ENCODE measurements at regions not wholly inside any gene's neighbourhood (a gene's known extent, or its start where the extent isn't known, plus 50 kb on each side); places are given as distances from the start of the nearest gene placed in this dataset.

DNA sequence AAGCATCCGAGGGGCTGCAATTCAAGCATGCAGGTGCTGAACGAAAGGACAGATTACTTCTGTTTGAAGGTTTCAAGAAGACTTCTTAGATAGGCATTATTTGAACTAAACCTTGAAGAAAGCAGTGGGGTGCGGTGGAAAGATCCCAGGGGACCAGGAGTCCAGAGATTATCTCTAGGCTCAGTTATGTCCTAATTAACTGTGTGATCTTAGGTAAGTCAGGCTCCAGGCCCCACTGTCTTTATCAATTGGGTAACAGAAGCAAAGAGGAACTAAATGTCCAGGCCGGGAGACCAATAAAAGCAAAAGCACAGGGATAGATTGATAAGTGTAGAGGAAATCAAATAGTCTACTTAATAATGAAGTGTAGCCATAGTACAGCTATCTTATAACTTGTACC, 72.9 kb upstream of the CDC42BPA start:
- DNase-seq (ENCODE audit: insufficient read length, low spot score) (no peak), FAIRE-seq (no peak)

DNA sequence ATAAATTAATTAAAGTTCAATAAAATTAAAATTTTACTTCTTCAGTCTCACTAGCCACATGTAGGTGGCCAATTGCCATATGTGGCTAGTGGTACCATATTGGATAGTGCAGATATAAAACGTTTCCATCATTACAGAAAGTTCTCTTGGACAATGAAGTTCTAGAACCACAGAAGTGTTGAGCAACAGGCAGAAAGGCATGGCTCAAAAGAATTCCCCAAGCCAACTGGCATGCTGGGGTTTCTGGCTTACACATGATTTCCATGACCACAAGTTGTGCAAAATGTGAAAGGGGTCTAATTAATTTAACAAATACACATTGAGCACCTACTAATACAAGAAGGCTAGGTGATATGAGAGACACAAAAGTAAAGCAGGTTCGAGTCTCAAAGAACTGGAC, 72.2 kb upstream of the CDC42BPA start:
- TF ChIP-seq POLR2A (IDR thresholded peaks at IDR 0.05; ENCODE audit: low read depth, low read length) = no peak
- no peak for FAIRE-seq
- no peak for DNase-seq (ENCODE audit: insufficient read length, low spot score)

More for the DNA sequence above, 72.9 kb upstream of the CDC42BPA start:
- TF ChIP-seq POLR2A (IDR thresholded peaks at IDR 0.05; ENCODE audit: low read depth, low read length) = no peak

DNA sequence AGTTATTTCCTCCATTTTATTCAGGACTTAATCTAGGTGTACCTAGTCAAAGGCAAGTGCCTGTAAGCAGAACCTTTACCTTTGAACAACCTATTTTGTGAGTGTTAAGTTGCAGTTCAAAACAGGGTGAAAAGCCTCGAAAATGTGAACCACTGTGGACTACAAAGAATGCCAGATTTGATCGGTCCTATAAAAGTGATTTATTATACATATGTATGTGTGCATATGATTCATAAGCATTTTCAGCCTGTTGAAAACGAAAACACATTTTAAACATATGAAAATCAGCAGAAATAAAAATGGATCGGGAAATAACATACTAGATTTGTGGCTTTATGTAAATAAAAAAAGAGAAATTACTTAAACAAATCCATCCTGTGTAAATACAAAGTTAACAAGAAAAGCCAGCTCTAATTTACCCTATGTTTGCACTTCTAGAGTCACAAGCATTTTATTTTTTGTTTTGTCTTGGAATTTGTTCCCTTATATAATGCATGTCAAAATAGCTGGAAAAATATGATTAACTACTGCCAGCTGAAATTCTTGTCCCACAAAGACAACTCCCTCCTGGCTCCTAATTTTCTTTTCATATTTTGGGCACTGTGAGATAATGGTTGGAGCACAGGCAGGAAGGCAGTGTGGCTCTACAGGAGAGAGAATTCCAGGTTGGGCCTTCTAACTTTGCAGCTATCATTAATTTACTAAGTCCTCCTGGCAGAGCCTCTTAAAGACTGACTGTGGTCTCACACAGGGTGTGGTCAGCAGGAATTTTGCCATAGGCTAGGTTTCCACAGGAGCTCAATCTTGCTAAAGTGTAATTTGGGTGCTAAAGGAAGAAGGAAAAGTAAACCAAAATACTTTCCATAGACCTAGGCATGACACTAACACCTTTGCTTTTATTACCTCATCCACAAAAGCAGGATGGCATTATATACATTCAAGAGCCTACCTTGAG, 70.2 kb upstream of the CDC42BPA start:
- FAIRE-seq = peak; percentile 38
- no peak for TF ChIP-seq POLR2A (IDR thresholded peaks at IDR 0.05; ENCODE audit: low read depth, low read length)
- no peak for DNase-seq (ENCODE audit: insufficient read length, low spot score)

DNA sequence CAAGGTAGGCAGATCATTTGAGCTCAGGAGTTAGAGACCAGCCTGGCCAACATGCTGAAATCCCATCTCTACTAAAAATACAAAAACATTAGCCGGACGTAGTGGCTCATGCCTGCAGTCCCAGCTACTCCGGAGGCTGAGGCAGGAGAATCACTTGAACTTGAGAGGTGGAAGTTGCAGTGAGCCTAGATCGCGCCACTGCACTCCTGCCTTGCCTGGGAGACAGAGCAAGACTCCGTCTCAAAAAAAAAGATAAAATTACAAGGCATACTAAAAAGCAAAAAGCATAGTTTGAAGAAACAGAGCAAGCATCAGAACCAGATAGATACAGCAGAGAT, 61.2 kb upstream of the CDC42BPA start:
- DNase-seq (ENCODE audit: insufficient read length, low spot score) = no peak
- TF ChIP-seq POLR2A (IDR thresholded peaks at IDR 0.05; ENCODE audit: low read depth, low read length) = no peak
- FAIRE-seq = no peak

DNA sequence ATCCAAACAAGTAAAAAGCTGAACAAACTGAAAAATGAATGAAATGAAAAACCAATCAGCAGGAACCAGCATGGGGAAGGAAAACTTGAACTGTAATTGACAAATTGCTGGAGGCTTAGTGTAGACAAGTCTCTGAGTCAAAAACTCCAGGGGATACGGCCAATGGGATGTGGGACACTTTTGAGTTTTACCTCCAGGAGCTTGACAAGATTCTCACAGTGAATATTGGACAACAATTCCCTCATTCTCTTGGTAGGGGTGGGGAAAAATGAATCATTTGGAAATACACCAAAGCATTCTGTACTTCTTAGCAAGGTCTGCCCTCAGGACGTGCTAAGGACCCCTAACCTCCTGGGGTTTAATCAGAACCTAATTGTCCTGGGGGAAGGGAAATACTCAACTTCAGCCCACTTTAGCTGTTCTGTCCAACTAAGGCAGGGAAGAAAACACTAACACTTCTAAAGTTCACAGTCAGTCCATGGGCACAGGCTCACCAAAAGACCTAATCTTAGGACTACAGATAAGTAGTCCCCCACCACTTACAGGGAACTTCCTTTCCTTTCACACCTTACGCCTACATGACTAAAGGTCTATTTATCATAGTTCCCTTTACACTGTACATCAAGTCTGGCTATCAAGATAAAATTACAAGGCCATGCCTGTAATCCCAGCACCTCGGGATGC, 60.7 kb upstream of the CDC42BPA start:
- DNase-seq (ENCODE audit: insufficient read length, low spot score) = no peak
- FAIRE-seq = no peak
- no peak for TF ChIP-seq POLR2A (IDR thresholded peaks at IDR 0.05; ENCODE audit: low read depth, low read length)

DNA sequence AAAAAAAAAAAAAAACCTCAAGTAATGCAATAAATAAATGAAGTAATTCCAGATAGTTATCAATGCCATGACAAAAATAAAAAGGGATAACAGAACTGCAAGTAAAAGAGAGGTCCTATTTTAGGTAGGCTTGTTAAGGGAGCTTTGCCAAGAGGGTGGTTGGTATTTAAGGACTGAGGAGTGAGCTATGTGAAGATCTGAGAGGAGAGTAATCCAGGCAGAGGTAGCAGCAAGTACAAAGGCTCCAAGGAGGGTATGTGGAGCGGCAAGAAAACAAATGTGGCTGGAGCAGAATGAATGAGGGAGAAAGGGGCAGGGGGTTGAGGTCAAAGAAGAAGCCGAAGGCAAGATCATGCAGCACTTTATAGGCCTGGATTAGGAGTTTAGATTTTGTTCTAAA, 59.9 kb upstream of the CDC42BPA start:
- TF ChIP-seq POLR2A (IDR thresholded peaks at IDR 0.05; ENCODE audit: low read depth, low read length) = no peak
- DNase-seq (ENCODE audit: insufficient read length, low spot score) (no peak), FAIRE-seq (no peak)

DNA sequence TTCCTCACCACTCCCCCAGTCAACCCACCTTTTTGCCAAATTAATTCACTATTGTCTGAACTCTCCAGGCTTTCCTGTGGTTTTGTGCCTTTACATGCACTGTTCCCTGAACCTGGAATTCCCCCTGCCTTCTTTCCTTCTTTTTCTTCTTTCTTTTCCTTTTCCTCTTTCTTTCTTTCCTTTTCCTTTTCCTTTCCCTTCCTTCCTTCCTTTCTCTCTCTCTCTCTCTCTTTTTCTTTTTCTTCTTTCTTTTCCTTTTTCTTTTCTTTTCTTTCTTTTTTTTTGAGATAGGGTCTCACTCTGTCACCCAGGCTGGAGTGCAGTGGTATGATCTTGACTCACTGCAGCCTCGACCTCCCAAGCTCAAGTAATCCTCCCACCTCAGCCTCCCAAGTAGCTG, 56.6 kb upstream of the CDC42BPA start:
- TF ChIP-seq POLR2A (IDR thresholded peaks at IDR 0.05; ENCODE audit: low read depth, low read length) = no peak
- DNase-seq (ENCODE audit: insufficient read length, low spot score) (no peak), FAIRE-seq (no peak)

DNA sequence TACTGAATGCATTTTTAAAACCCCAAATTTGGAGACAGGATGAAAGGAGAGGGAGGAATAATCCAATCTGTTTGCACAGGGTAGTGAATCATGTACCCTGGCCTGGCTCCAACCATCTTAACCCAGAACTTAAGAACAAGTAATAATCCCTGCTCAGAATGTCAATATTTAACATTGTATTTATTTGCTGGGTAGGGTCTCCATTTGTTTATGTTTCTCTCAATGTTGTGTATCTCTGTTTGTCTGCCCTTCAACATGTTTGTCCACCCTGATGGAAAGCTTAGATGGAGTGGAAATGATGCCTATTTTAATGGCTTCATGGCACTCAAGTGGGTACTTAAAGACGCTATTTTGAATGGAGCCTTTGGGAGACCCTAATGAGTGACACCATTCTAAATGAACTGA, 54.4 kb upstream of the CDC42BPA start:
- DNase-seq (ENCODE audit: insufficient read length, low spot score) (no peak), FAIRE-seq (no peak)
- no peak for TF ChIP-seq POLR2A (IDR thresholded peaks at IDR 0.05; ENCODE audit: low read depth, low read length)

DNA sequence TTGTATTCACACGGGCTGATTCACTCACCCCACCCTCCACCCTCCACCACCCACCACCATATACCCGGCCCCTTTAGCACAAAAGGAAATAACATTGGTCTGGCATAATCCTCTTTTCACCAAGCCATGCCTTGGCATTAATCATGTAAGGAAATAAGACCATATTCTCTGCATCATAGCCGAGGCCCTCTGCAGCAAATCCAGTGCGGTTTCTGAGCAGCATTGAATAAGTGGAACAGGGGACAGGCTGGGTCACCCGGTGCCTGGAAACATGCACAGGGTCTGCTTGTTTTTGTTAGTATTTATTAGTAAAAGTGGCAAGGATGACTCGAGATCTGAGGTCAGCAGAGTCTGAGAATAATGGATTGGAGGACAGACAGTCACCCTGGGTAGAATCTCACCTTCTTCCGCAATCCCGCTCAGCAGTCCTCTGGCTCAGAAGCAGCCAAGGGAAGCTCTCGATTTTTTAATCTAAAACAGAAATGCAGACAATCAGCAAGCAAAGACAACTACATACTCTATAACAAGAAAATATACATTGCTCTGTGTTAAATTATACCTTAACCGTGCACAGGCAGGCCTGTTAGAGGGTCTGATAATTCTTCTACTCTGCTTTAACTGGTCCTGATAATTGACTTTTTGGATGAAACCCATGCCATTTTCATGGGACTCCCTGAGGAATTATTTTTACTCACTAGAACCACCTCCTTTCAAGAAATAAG, 52.4 kb upstream of the CDC42BPA start:
- DNase-seq (ENCODE audit: insufficient read length, low spot score) (no peak), FAIRE-seq (no peak)
- no peak for TF ChIP-seq POLR2A (IDR thresholded peaks at IDR 0.05; ENCODE audit: low read depth, low read length)

DNA sequence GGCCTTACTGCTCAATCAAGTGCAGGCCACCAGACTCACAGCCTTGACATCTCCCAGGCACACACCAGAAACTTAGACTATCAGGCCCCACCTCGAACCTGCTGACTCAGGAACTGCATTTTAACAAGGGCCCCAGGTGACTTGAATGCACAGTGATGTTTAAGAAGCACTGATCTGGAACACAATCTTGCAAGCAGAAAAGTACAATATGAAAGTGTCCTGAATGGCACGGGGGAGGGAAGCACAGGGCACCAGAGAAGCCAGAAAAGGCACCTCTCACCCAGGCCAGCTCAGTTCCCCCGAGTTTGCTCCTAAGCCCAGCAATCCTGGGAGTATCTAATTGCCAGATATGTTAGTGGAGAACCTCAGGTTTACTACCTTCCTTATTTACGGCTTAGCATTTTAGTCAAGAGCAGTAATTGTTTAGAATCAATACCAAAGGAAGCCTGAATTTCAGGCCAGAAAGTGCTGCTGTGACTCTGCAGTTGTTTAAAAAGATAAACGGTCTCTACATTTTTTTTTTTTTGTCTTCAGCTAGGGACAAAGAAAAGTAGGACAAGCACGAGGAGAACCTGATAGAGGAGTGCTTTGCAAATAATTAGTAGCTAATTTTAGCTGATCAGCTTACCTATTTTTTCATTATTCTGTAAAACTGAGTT, 50.9 kb upstream of the CDC42BPA start:
- no peak for FAIRE-seq
- no peak for DNase-seq (ENCODE audit: insufficient read length, low spot score)
- TF ChIP-seq POLR2A (IDR thresholded peaks at IDR 0.05; ENCODE audit: low read depth, low read length) = no peak
